SU-DHL-6 (cell line): ENCODE measurements at regions not wholly inside any gene's neighbourhood (a gene's known extent, or its start where the extent isn't known, plus 50 kb on each side); places are given as distances from the start of the nearest gene placed in this dataset.

Source experiments
- CTCF ChIP-seq: fragments of 200-600 bp; sonication (generic); IDR thresholded peaks from one replicate; pipeline ENCODE4 v1.5.1; 2017; ENCODE audit warnings: antibody characterized with exemption, mild to moderate bottlenecking, low read length, moderate library complexity; ENCODE audit not compliant: insufficient read depth, poor library complexity, severe bottlenecking
- EZH2phosphoT487 ChIP-seq: fragments of 200-600 bp; sonication (generic), shearing (Covaris generic); conservative IDR thresholded peaks from 2 replicates; pipeline ENCODE4 v1.6.1; 2018; ENCODE audit warnings: mild to moderate bottlenecking, antibody characterized with exemption, low read length, moderate library complexity, mixed read lengths

GRCh38 chr2:175449616-175450015 lies 268.1 kb upstream of the ATP5MC3 start:
- TF ChIP-seq CTCF (no peak), EZH2phosphoT487 (no peak)
